ENCODE measurements at regions not wholly inside any gene's neighbourhood (a gene's known extent, or its start where the extent isn't known, plus 50 kb on each side); places are given as distances from the start of the nearest gene placed in this dataset.
"Not testable (repeated sequence)": the region's sequence is repeated elsewhere in the genome, so short reads cannot be mapped to it uniquely, and the experiment has no call there.

DNA sequence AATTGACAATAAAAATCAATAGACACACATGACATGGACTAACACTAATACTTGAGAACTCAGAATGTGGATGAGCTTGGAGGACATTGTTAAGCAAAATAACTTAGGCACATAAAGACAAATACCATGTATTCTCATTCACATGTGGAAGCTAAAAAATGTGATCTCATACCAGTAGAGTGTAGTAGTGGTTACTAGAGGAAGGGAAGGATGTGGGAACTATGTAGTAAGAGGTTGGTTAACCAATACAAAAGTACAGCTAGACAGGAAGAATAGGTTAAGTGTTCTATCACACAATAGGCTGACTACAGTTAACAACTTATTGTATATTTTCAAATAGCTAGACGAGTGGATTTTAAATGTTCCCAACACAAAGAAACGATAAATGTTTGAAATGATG is 415.8 kb upstream of the KLF12 start (continued):
- TF ChIP-seq, protein P1, sequence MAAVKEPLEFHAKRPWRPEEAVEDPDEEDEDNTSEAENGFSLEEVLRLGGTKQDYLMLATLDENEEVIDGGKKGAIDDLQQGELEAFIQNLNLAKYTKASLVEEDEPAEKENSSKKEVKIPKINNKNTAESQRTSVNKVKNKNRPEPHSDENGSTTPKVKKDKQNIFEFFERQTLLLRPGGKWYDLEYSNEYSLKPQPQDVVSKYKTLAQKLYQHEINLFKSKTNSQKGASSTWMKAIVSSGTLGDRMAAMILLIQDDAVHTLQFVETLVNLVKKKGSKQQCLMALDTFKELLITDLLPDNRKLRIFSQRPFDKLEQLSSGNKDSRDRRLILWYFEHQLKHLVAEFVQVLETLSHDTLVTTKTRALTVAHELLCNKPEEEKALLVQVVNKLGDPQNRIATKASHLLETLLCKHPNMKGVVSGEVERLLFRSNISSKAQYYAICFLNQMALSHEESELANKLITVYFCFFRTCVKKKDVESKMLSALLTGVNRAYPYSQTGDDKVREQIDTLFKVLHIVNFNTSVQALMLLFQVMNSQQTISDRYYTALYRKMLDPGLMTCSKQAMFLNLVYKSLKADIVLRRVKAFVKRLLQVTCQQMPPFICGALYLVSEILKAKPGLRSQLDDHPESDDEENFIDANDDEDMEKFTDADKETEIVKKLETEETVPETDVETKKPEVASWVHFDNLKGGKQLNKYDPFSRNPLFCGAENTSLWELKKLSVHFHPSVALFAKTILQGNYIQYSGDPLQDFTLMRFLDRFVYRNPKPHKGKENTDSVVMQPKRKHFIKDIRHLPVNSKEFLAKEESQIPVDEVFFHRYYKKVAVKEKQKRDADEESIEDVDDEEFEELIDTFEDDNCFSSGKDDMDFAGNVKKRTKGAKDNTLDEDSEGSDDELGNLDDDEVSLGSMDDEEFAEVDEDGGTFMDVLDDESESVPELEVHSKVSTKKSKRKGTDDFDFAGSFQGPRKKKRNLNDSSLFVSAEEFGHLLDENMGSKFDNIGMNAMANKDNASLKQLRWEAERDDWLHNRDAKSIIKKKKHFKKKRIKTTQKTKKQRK (IDR thresholded peaks at IDR 0.05; ENCODE audit: low read depth, low read length) = no peak
- TF ChIP-seq ESRRA (IDR thresholded peaks at IDR 0.05; ENCODE audit: low read length) = no peak
- TF ChIP-seq, protein P2, sequence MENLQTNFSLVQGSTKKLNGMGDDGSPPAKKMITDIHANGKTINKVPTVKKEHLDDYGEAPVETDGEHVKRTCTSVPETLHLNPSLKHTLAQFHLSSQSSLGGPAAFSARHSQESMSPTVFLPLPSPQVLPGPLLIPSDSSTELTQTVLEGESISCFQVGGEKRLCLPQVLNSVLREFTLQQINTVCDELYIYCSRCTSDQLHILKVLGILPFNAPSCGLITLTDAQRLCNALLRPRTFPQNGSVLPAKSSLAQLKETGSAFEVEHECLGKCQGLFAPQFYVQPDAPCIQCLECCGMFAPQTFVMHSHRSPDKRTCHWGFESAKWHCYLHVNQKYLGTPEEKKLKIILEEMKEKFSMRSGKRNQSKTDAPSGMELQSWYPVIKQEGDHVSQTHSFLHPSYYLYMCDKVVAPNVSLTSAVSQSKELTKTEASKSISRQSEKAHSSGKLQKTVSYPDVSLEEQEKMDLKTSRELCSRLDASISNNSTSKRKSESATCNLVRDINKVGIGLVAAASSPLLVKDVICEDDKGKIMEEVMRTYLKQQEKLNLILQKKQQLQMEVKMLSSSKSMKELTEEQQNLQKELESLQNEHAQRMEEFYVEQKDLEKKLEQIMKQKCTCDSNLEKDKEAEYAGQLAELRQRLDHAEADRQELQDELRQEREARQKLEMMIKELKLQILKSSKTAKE (IDR thresholded peaks at IDR 0.05; ENCODE audit: low read depth, poor library complexity, severe bottlenecking) = no peak

DNA sequence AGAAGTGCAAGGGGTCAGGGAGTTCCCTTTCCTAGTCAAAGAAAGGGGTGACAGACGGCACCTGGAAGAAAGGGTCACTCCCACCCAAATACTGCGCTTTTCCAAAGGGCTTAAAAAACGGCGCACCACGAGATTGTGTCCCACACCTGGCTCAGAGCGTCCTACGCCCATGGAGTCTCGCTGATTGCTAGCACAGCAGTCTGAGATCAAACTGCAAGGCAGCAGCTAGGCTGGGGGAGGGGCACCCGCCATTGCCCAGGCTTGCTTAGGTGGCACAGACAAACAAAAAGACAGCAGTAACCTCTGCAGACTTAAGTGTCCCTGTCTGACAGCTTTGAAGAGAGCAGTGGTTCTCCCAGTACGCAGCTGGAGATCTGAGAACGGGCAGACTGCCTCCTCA is 402.4 kb upstream of the KLF12 start:
- DNase-seq (ENCODE audit: low read depth, low spot score); ATAC-seq; in situ Hi-C loops (cut with MboI); H3K27me3 ChIP-seq (replicated peaks in 1 of 2; ENCODE audit: control insufficient read depth in 2 of 2, insufficient read depth in 2 of 2, low read length in 1 of 2); H2AFZ ChIP-seq (ENCODE audit: control insufficient read depth, low read depth, low read length); H3K36me3 ChIP-seq (ENCODE audit: control insufficient read depth in 2 of 2, insufficient read depth in 2 of 2, low read length in 1 of 2); H3K79me2 ChIP-seq (ENCODE audit: control insufficient read depth, insufficient read depth, low read length); FAIRE-seq; H3K4me2 ChIP-seq (ENCODE audit: control insufficient read depth, insufficient read depth); BruUV-seq (replicated peaks); POLR2A ChIA-PET; H3K27ac ChIP-seq (ENCODE audit: control insufficient read depth, insufficient read depth); H3K9ac ChIP-seq (ENCODE audit: control insufficient read depth, insufficient read depth, low read length); H3K9me3 ChIP-seq (replicated peaks; ENCODE audit: control insufficient read depth, insufficient read depth, low read length); H3K4me1 ChIP-seq (ENCODE audit: control insufficient read depth, insufficient read depth, low read length); intact Hi-C loops (cut with micrococcal nuclease; ENCODE audit: unreplicated experiment); H4K20me1 ChIP-seq (ENCODE audit: control insufficient read depth, insufficient read depth); H3K4me3 ChIP-seq; SMC1A ChIA-PET (ENCODE audit: uncharacterized antibody, unreplicated experiment); RAD21 ChIA-PET (ENCODE audit: unreplicated experiment): not testable (repeated sequence)
- CTCF ChIA-PET = interaction anchor here (0.6 kb wide), 1 partner anchor 63 kb away, joined by 3 read pairs; no protein-coding TSS in a partner anchor
- WGBS (ENCODE audit: insufficient coverage, insufficient replicate concordance, low lambda C conversion rate, missing lambda C conversion rate) = 35% methylated on average over 9 of the region's 11 CpGs
